ENCODE measurements at regions not wholly inside any gene's neighbourhood (a gene's known extent, or its start where the extent isn't known, plus 50 kb on each side); places are given as distances from the start of the nearest gene placed in this dataset.

DNA sequence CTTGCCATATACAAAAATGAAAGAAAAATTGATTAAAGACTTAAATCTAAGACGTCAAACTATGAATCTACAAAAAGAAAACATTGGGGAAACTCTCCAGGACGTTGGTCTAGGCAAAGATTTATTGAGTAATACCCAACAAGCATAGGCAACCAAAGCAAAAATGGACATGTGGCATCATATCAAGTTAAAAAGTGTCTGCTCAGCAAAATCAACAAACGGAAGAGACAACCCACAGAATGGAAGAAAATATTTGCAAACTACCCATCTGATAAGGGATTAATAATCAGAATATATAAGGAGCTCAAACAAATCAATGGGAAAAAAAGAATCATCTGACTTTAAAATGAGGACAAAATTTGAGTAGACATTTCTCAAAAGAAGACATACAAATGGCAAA, 160.9 kb downstream of the DCLK3 start:
- TF ChIP-seq CTCF (conservative IDR thresholded peaks at IDR 0.05) (no peak), EZH2 (IDR thresholded peaks at IDR 0.05; ENCODE audit: low read depth) (no peak)
